SKM-1 treated with dmso at 0.1 percent for 144 hours (cell line): ENCODE measurements at regions not wholly inside any gene's neighbourhood (a gene's known extent, or its start where the extent isn't known, plus 50 kb on each side); places are given as distances from the start of the nearest gene placed in this dataset.

Source experiments
- DNase-seq: peaks from one replicate; lab custom pipeline; 2025; ENCODE audit not compliant: unreplicated experiment; lab: John Stamatoyannopoulos, UW

DNA sequence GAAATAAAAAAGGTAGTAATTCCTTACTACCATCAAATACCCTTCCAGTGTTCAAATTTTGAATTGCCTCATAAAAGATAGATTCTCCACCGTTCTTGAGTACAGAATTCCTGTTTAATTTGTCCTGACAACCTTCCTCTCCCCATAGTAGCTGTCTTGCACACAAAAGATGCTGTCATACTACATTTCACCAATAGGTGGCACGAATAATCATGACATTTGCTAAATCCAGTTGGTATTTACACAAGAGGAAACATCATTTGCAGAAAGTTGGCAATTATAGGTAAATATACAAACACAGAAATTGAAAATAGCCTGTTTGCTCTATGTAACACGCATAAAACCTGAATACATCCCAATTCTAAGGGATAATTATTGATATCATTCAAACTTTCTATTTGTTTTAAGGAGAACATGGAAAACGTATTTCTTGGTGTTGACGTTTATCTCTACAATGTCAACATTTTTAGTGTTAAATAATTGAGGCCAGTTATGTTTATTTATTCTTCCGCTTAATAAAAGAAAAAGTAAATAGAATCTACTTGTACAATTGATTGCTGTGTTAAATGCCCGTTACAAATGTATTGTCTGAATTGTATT, 58.3 kb upstream of the CLDN10 start:
- peak; percentile 34 for DNase-seq

DNA sequence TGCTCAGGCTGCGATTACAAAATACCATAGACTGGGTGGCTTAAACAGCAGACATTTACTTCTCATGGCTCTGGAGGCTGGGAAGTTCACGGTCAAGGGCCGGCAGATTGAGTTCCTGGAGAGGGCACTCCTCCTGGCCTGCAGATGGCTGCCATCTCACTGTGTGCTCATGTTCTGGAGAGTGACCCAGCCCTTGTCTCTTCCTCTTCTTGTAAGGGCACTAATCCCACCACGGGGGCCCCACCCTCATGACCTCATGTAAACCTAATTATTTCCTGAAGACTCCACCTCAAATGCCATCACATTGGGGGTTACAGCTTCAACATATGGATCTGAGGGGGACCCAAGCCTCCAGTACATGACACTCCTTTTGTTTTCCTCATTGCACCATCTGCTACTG, 56.0 kb upstream of the CLDN10 start:
- DNase-seq: no peak

DNA sequence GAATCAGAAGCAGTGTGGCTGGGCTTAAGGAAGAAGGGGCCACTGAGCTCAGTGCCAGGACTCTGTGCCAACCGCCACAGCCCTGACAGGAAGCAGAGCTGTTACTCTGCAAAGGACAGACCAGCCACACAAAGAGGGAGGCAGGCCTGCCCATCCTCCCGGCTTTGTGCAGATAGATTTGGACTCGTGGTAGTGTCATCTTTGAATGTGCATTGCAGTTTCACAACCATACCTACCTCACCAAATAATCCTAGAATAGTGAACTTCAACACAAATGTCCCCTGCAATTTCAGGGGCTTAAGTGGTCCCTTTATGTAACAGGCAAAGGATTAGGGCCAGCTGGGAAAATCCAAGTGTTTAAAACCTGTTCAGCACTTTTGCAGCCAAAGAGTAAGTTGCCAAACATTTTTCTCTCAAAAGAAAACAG, 55.1 kb upstream of the CLDN10 start:
- DNase-seq: no peak

DNA sequence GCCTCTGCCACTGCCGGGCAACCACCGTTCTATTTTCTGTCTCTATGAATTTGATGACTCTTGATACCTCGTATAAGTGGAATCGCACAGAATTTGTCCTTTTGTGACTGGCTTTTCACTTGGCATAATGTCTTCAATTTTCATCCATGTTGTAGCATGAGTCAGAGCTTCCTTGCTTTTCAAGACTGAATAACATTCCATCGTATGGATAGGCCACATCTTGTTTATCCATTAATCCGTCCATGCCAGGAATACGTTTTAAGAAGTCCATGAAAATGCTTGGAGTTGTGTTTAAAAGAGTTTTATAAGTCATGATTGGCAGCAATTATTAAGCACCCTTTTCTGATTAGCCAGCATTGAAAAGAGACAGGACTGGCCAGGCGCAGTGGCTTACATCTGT, 53.6 kb upstream of the CLDN10 start:
- DNase-seq: no peak

DNA sequence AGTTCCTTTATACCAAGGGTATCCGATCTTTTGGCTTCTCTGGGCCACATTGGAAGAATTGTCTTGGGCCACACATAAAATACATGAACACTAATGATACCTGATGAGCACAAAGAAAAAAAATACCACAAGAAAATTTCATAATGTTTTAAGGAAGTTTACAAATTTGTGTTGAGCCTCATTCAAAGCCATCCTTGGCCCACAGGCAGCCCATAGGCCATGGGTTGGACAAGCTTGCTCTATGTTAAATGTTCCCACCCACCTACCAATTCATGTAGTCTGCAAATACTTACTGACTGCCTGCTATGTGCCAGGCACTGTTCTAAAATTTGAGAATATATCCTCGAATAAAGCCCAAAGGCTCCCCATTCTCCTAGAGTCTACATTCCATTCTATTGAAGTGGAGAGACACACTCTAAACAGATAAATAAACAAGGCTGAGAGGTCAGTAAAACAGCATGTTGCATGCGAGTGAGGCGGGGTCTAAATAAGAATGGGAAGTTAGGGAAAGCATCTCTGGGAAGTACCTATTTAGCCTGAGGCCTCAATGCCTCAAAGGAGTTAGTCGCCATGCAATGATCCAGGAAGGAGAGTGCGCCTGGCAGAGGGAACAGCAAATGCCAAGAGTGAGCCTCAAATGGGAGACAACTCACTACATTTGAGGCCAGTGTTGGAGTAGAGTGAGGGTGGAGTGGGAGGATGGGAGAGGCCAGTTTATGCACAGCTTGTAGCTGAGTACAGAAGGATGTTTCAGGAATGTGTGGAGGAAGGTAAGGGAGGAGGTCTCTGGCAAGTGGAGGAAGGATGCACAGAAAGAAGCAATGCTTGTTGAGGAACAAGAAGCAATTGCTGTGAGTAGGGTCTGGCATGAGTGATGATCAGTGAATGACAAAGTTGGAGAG, 52.5 kb upstream of the CLDN10 start:
- DNase-seq: peak; percentile 26

DNA sequence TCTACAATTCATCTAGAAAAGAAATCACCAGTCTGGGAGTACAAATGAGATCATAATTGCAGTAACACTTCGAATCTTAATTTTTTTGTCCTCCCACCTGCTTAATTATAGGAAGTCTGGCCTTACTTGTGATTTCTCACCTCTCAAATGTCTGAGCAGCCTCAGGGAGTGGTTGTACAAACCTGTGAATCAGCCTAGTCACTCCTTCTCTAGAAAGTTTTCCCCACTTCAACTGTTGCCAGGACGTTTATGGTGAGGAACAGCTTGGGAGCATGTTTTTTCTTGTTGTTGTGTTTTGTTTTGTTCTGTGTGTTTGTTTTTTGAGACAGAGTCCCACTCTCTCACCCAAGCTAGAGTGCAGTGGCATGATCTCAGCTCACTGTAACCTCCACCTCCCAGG, 50.3 kb upstream of the CLDN10 start:
- DNase-seq: no peak
